ENCODE measurements at regions not wholly inside any gene's neighbourhood (a gene's known extent, or its start where the extent isn't known, plus 50 kb on each side); places are given as distances from the start of the nearest gene placed in this dataset.
A peak's percentile ranks its signal among the peaks of the same experiment; 100 is the strongest.

DNA sequence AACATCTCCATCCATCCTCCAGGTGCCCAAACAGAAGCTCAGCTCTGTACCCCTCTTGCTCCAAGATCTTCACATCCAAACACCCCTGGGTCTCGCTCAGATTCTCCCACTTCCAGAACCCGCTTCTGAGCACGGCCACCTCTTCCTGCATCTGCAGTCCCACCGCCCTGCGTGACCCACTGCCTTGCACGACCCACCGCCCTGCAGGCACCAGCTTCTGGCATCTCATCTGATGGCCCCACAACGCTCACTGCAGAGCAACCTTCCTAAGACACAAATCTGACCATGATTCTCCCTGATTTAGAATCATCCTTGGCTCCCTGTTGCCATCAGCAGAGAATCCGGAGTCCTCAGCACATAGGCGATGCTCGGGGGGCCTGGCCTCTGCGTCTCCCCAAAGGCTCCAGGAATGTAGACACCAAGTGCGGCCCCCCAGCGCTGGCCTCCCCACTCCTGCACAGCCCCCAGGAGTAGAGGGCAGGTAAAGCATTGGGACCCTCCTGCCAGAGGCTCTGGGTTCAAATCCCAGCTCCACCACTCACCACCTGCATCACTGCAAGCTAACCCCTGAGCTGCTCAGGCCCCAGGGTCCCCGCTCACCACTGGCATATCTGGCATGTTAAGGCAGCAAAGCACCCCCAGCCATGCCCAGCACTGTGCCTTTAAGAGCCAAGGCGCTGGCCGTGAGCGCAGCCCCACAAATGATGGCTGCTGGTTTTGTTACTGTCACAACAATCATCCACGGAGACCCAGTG, 459.3 kb downstream of the BRD1 start:
- no peak for DNase-seq (ENCODE audit: low read depth)
- no peak overlapping the region for H3K4me3 ChIP-seq (ENCODE audit: low read depth, low read length)
- TF ChIP-seq, protein P1, sequence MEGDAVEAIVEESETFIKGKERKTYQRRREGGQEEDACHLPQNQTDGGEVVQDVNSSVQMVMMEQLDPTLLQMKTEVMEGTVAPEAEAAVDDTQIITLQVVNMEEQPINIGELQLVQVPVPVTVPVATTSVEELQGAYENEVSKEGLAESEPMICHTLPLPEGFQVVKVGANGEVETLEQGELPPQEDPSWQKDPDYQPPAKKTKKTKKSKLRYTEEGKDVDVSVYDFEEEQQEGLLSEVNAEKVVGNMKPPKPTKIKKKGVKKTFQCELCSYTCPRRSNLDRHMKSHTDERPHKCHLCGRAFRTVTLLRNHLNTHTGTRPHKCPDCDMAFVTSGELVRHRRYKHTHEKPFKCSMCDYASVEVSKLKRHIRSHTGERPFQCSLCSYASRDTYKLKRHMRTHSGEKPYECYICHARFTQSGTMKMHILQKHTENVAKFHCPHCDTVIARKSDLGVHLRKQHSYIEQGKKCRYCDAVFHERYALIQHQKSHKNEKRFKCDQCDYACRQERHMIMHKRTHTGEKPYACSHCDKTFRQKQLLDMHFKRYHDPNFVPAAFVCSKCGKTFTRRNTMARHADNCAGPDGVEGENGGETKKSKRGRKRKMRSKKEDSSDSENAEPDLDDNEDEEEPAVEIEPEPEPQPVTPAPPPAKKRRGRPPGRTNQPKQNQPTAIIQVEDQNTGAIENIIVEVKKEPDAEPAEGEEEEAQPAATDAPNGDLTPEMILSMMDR (conservative IDR thresholded peaks at IDR 0.05; ENCODE audit: low read depth, low read length): no peak

DNA sequence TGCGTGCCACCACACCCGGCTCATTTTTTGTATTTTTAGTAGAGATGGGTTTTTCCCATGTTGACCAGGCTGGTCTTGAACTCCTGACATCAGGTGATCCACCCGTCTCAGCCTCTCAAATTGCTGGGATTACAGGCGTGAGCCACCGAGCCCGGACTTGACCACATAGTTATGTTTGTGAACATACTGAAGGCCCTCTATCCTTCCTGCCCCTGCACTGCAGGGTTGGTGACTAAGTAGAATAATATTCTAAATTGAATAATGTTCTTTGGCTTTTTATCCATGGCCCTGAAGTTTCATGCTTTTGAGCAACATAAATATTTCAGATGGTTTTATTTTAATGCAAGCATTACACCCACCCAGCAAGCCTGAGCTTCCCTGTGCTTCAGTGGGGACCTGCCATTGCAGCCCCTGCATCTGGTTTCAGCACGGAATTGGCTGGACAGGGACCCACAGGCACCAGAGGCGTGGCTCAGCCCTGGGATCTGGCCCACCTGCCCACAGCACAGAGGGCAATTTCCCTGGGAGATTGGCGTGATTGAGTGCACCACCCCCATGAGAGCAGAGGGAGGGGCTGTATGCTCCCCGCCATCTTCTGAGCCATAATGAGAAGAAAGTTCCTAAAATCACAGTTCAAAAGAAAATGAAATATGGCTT, 460.5 kb downstream of the BRD1 start:
- TF ChIP-seq, protein P1 (conservative IDR thresholded peaks at IDR 0.05; ENCODE audit: low read depth, low read length): no peak
- peak; percentile 29 for DNase-seq (ENCODE audit: low read depth)
- H3K4me3 ChIP-seq (ENCODE audit: low read depth, low read length): no peak overlapping the region

DNA sequence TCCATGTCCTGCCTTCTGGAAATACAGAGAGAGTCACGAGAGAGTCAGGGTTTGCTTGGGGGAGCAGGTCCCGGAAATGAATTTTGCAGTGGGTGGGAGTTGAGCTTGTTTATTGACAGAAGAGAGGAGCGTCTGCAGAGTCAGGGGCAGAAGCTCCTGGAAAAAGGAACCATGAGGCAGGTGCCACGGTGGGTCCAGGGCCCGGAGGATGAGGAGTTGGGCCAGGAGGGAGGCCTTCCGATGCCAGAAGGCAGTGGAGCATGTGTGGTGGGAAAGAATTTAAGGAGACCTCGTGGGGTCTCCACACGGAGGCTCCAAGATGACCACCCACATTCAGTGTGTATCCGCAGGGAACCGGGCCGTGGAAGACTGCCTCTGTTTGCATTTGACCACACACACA, 461.2 kb downstream of the BRD1 start:
- H3K4me3 ChIP-seq (ENCODE audit: low read depth, low read length): no peak overlapping the region
- DNase-seq (ENCODE audit: low read depth): no peak
- TF ChIP-seq, protein P1 (conservative IDR thresholded peaks at IDR 0.05; ENCODE audit: low read depth, low read length): no peak

DNA sequence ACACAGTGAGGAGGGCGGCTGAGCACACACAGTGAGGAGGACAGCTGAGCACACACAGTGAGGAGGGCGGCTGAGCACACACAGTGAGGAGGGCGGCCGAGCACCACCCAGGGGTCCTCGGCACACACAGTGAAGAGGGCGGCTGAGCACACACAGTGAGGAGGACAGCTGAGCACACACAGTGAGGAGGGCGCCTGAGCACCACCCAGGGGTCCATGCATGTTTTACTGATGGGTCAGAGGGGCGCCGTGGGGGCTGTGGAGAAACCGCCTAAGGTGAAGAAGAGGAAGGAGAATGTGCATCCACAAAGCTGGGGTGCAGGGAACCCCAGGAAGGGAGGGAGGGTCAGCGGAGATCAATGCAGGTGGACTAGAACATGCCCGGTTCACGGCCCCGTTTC, 461.8 kb downstream of the BRD1 start:
- TF ChIP-seq, protein P1 (conservative IDR thresholded peaks at IDR 0.05; ENCODE audit: low read depth, low read length): no peak
- DNase-seq (ENCODE audit: low read depth): no peak
- no peak overlapping the region for H3K4me3 ChIP-seq (ENCODE audit: low read depth, low read length)

DNA sequence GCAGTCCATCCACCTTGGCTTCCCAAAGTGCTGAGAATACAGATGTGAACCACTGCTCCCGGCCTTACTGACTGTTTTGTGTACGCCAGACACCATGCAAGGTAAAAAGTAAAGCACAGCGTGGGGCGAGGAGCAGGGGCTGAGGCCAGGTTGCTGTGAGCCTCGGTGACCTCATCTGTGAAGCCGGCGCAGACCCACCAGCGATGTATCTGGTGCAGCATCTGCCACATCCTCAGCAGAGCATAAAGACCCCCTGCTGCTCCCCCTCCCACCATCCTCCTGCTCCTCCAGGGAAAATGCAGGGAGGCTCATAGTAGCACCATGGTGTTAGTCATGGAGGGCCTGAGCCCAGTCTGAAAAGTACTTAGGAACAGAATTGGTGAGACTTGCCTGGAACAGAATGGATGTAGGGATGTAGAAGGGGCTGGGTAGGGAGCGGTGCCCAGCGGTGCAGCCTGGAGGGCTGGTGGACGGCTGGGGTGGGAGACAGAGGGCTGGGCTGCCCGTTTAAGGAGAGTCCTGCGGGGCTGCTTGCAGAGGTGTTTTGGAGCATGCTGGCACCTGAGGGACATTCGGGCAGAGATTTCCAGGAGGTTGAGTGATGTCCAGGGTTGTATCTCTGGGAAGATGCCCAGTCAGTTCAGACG, 462.4 kb downstream of the BRD1 start:
- H3K4me3 ChIP-seq (ENCODE audit: low read depth, low read length): no peak overlapping the region
- TF ChIP-seq, protein P1 (conservative IDR thresholded peaks at IDR 0.05; ENCODE audit: low read depth, low read length): no peak
- DNase-seq (ENCODE audit: low read depth): no peak

DNA sequence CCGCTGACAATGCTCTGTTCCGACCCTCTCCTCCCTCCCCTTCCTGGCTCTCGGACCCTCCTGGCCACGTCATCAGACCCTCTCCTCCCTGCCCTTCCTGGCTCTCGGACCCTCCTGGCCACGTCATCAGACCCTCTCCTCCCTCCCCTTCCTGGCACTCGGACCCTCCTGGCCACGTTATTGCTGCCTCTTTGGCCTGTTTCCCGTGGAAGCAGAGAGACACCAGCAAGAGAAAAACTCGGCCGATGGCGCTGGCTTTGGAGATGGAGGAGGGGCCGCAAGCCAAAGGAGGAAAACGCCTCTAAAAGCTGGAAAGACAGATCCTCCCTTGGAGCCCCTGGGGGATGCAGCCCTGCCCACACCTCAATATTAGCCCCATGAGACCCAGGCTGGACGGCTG, 463.3 kb downstream of the BRD1 start:
- no peak overlapping the region for H3K4me3 ChIP-seq (ENCODE audit: low read depth, low read length)
- DNase-seq (ENCODE audit: low read depth): no peak
- TF ChIP-seq, protein P1 (conservative IDR thresholded peaks at IDR 0.05; ENCODE audit: low read depth, low read length): no peak
